BE2C (cell line): ENCODE measurements at regions not wholly inside any gene's neighbourhood (a gene's known extent, or its start where the extent isn't known, plus 50 kb on each side); places are given as distances from the start of the nearest gene placed in this dataset.

Experiments used
- DNase-seq: peaks from one replicate; pipeline ENCODE4 v3.0.0-alpha.2; 2020
- H3K27me3 ChIP-seq: fragments of 250-450 bp; sonication (Bioruptor Pico); 2 replicates; pipeline ENCODE4 v1.5.1; 2020; ENCODE audit warnings: mild to moderate bottlenecking
- H3K36me3 ChIP-seq: fragments of 250-450 bp; sonication (Bioruptor Pico); 2 replicates; pipeline ENCODE4 v1.5.1; 2020; ENCODE audit warnings: mild to moderate bottlenecking
- H3K4me1 ChIP-seq: fragments of 250-450 bp; sonication (Bioruptor Pico); 2 replicates; pipeline ENCODE4 v1.5.1; 2020
- H3K4me3 ChIP-seq: 2 replicates; pipeline ENCODE4 v1.5.1; 2011; ENCODE audit warnings: low read depth, low read length
- H3K9me3 ChIP-seq: fragments of 250-450 bp; sonication (Bioruptor Pico); 2 replicates; pipeline ENCODE4 v1.5.1; 2020
- CTCF ChIP-seq: IDR thresholded peaks from 2 replicates; pipeline ENCODE4 v1.5.1; 2012; ENCODE audit warnings: mild to moderate bottlenecking, low read depth, low read length

GRCh38 chr4:19684084-19684483 lies 567.6 kb upstream of the SLIT2 start:
- H3K27me3 ChIP-seq: no peaks in the 10 kb centered on the region
- no peak overlapping the region for H3K4me3 ChIP-seq
- no peak for DNase-seq
- H3K4me1 ChIP-seq: no peaks in the 10 kb centered on the region
- no peak for TF ChIP-seq CTCF
- no peaks in the 10 kb centered on the region for H3K36me3 ChIP-seq
- H3K9me3 ChIP-seq: no peaks in the 10 kb centered on the region

DNA sequence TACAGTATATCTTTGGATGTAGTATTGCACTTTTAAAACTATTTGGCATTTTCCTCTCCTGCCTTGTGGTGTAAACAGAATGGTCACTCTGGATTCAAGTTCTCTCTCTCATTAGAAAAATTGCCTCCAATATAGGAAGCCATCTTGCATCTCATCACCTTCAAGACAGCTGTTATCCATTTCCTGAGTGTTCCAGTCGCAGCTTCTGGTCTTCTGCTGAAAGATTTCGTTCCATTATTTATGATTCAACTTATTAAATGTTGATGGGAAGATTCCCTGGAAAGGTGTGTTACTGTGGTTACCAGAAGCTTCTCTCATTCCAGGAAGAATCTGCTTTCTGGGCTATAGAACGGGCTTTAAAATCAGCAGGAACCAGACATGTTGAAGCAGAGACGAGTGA lies 568.3 kb upstream of the SLIT2 start:
- H3K27me3 ChIP-seq: no peaks in the 10 kb centered on the region
- no peaks in the 10 kb centered on the region for H3K36me3 ChIP-seq
- H3K4me1 ChIP-seq: no peaks in the 10 kb centered on the region
- no peak for TF ChIP-seq CTCF
- DNase-seq: no peak
- no peaks in the 10 kb centered on the region for H3K9me3 ChIP-seq
- H3K4me3 ChIP-seq: no peak overlapping the region

DNA sequence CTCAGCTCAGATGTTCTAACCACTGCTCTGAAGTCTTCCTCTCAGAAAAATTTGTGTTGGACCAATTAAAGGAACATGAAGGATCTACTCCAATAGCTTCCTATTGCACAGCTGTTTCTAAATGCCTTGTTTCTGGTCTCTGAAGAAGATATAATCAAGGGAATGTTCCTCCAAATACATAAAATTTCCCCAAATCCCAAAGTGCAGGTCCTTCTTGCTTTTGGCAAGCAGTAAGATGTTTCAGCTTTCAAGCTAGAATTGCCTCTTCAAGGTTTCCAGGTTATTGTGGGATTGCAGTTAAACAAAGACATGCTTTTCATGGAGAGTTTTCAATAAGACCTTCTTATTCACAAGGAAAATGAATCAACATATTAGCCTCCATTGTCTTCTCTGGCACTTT lies 574.5 kb upstream of the SLIT2 start:
- Histone ChIP-seq H3K4me3 (no peak overlapping the region), H3K4me1 (no peaks in the 10 kb centered on the region), H3K27me3 (no peaks in the 10 kb centered on the region), H3K36me3 (no peaks in the 10 kb centered on the region), H3K9me3 (no peaks in the 10 kb centered on the region)
- no peak for TF ChIP-seq CTCF
- DNase-seq: no peak

- no peaks in the 10 kb centered on the region for H3K9me3 ChIP-seq
- no peaks in the 10 kb centered on the region for H3K27me3 ChIP-seq
- TF ChIP-seq CTCF: no peak
- no peak for DNase-seq
- H3K4me3 ChIP-seq: no peak overlapping the region
- no peaks in the 10 kb centered on the region for H3K36me3 ChIP-seq
- H3K4me1 ChIP-seq: no peaks in the 10 kb centered on the region
Observed at GRCh38 chr4:19675172-19675811, 576.4 kb upstream of the SLIT2 start.

DNA sequence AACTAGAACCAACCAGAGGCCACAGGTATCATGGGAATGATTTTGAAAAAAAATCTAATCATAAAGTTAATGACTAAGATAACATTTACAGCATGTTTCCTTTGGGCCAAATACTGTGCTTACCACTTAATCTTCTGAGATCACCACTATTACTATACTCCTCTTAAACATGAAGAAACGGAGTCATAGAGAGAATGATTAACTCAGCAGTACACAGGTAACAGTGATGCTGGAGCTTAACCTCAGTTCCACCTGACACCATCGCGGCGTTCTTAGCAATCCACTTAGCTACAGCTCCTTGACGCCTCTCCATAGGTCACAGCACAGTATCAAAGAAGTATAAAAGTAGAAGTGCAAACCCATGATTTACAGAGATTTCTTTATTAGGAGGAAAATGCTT lies 592.6 kb upstream of the SLIT2 start:
- DNase-seq: no peak
- no peaks in the 10 kb centered on the region for H3K4me1 ChIP-seq
- no peak overlapping the region for H3K4me3 ChIP-seq
- H3K27me3 ChIP-seq: no peaks in the 10 kb centered on the region
- no peaks in the 10 kb centered on the region for H3K9me3 ChIP-seq
- TF ChIP-seq CTCF: no peak
- no peaks in the 10 kb centered on the region for H3K36me3 ChIP-seq

DNA sequence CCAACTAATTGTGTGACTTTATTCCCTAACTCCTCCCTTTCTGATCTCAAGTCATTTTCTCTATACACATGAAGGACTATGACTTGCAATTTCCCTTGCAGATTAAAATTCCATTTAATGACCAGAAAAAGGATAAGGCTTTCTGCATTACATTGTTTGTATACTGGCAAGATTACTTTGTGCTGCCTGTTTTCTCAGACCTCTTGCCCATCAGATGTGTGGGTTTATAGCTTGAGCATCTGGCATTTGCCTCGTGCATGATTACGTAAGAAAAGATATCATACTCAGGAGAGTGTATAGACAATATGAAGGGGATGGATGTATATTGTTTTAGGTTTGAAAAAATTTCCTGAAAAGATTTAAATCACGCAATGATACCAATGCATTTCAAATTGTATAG lies 593.8 kb upstream of the SLIT2 start:
- Histone ChIP-seq H3K27me3 (no peaks in the 10 kb centered on the region), H3K36me3 (no peaks in the 10 kb centered on the region), H3K4me3 (no peak overlapping the region), H3K4me1 (no peaks in the 10 kb centered on the region), H3K9me3 (no peaks in the 10 kb centered on the region)
- TF ChIP-seq CTCF: no peak
- DNase-seq: no peak
